MM.1S (cell line): ENCODE measurements at regions not wholly inside any gene's neighbourhood (a gene's known extent, or its start where the extent isn't known, plus 50 kb on each side); places are given as distances from the start of the nearest gene placed in this dataset.

Experiments used
- EZH2 ChIP-seq: fragments of 300-600 bp; sonication (generic); optimal IDR thresholded peaks from 2 replicates; pipeline ENCODE3; 2017; ENCODE audit warnings: low read depth, mild to moderate bottlenecking, antibody characterized with exemption, low read length, mixed read lengths
- TF ChIP-seq, protein P1 (sequence below): fragments of 300-600 bp; sonication (generic); IDR thresholded peaks from 2 replicates; pipeline ENCODE4 v1.5.1; 2016; ENCODE audit warnings: antibody characterized with exemption, low read length, mixed read lengths

- TF ChIP-seq, protein P1, sequence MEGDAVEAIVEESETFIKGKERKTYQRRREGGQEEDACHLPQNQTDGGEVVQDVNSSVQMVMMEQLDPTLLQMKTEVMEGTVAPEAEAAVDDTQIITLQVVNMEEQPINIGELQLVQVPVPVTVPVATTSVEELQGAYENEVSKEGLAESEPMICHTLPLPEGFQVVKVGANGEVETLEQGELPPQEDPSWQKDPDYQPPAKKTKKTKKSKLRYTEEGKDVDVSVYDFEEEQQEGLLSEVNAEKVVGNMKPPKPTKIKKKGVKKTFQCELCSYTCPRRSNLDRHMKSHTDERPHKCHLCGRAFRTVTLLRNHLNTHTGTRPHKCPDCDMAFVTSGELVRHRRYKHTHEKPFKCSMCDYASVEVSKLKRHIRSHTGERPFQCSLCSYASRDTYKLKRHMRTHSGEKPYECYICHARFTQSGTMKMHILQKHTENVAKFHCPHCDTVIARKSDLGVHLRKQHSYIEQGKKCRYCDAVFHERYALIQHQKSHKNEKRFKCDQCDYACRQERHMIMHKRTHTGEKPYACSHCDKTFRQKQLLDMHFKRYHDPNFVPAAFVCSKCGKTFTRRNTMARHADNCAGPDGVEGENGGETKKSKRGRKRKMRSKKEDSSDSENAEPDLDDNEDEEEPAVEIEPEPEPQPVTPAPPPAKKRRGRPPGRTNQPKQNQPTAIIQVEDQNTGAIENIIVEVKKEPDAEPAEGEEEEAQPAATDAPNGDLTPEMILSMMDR: no peak
- TF ChIP-seq EZH2: no peak
These were observed 64.6 kb upstream of the PIM1 start for GRCh38 chr6:37105148-37106050.
